ENCODE measurements at regions not wholly inside any gene's neighbourhood (a gene's known extent, or its start where the extent isn't known, plus 50 kb on each side); places are given as distances from the start of the nearest gene placed in this dataset.

DNA sequence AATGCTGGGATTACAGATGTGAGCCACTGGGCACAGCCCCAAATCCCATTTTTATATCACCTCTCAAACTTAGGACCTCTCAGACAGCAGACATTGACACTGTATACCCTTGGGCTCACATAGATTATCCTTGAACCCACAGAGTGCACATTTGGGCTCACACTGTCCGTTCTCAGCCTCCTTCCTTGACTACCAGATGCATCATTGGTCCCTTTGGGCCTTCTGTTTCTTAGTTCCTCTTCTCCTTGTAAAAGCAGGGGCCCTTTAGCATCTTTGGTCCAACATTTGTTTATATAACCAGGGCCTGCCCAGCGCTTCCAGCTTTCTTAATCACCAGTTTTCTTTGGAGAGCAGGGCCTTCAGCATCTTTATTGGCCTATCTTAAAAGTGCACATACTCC lies 126.2 kb downstream of the SEC61B start:
- Histone ChIP-seq H2BK20ac (ENCODE audit: low read length) (no peak overlapping the region), H3K79me2 (ENCODE audit: control insufficient read depth in 1 of 2, insufficient read depth in 2 of 2, low read length in 2 of 2) (no peaks in the 10 kb centered on the region)
- CTCF ChIA-PET (ENCODE audit: partially characterized antibody) = interaction anchor here (1.0 to 2.5 kb wide), 3 partner anchors 8 to 384 kb away, joined by 3 to 9 read pairs (median 4); no protein-coding TSS in a partner anchor
- no peak for TF ChIP-seq POU5F1 (IDR thresholded peaks at IDR 0.05; ENCODE audit: low read depth, low read length)
- TF ChIP-seq GABPA (IDR thresholded peaks at IDR 0.05; ENCODE audit: borderline replicate concordance, insufficient read depth, low read length) = no peak
- TF ChIP-seq, protein P1, sequence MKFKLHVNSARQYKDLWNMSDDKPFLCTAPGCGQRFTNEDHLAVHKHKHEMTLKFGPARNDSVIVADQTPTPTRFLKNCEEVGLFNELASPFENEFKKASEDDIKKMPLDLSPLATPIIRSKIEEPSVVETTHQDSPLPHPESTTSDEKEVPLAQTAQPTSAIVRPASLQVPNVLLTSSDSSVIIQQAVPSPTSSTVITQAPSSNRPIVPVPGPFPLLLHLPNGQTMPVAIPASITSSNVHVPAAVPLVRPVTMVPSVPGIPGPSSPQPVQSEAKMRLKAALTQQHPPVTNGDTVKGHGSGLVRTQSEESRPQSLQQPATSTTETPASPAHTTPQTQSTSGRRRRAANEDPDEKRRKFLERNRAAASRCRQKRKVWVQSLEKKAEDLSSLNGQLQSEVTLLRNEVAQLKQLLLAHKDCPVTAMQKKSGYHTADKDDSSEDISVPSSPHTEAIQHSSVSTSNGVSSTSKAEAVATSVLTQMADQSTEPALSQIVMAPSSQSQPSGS (IDR thresholded peaks at IDR 0.05; ENCODE audit: low read length) = no peak
- no peak for TF ChIP-seq SP2 (IDR thresholded peaks at IDR 0.05; ENCODE audit: low read length)
- TF ChIP-seq YY1 (IDR thresholded peaks at IDR 0.05; ENCODE audit: low read depth, low read length) = no peak
- TF ChIP-seq CEBPB (IDR thresholded peaks at IDR 0.05; ENCODE audit: low read depth, low read length) = no peak
- no peak for TF ChIP-seq HDAC2 (IDR thresholded peaks at IDR 0.05; ENCODE audit: borderline replicate concordance in 1 of 2, low read depth in 2 of 2, low read length in 2 of 2)
- no peak for TF ChIP-seq CTBP2 (IDR thresholded peaks at IDR 0.05; ENCODE audit: borderline replicate concordance, insufficient read depth, insufficient read length, low read length)
- TF ChIP-seq BRCA1 (IDR thresholded peaks at IDR 0.05; ENCODE audit: low read depth, low read length) = no peak
- TF ChIP-seq NRF1 (IDR thresholded peaks at IDR 0.05; ENCODE audit: low read depth, low read length) = no peak
- TF ChIP-seq EZH2 (IDR thresholded peaks at IDR 0.05; ENCODE audit: low read depth, low read length, severe bottlenecking) = no peak
- TF ChIP-seq, protein P2, sequence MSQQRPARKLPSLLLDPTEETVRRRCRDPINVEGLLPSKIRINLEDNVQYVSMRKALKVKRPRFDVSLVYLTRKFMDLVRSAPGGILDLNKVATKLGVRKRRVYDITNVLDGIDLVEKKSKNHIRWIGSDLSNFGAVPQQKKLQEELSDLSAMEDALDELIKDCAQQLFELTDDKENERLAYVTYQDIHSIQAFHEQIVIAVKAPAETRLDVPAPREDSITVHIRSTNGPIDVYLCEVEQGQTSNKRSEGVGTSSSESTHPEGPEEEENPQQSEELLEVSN (IDR thresholded peaks at IDR 0.05) = no peak

More for the DNA sequence above, 126.2 kb downstream of the SEC61B start:
- 94% methylated on average over 2 of the region's 2 CpGs; no CpG with 5 or more reads in 1 of the 2 experiments for WGBS, 2 experiments (ENCODE audit: extremely low coverage in 1 of 2, insufficient coverage in 1 of 2, insufficient read length in 1 of 2, insufficient replicate concordance in 2 of 2, low coverage in 1 of 2, low lambda C conversion rate in 2 of 2, missing lambda C conversion rate in 1 of 2)
- Histone ChIP-seq H3K18ac (ENCODE audit: extremely low read depth, low read length) (no peak overlapping the region), H3K4ac (replicated peaks; ENCODE audit: insufficient read length, low read depth, low read length) (no peak overlapping the region), H3K9me3 (ENCODE audit: insufficient read depth in 2 of 2, low read depth in 1 of 2, low read length in 1 of 2) (no peaks in the 10 kb centered on the region), H3K4me2 (ENCODE audit: insufficient read depth in 1 of 2, low read depth in 2 of 2, low read length in 2 of 2) (no peak overlapping the region), H3K4me1 (replicated peaks in 1 of 4; ENCODE audit: control insufficient read depth in 3 of 4, insufficient read depth in 4 of 4, low read length in 3 of 4) (no peaks in the 10 kb centered on the region), H2BK5ac (ENCODE audit: low read depth, low read length) (no peak overlapping the region), H2AFZ (ENCODE audit: low read length) (no peak overlapping the region), H3K79me1 (ENCODE audit: low read depth, low read length) (no peaks in the 10 kb centered on the region), H3K27me3 (replicated peaks in 1 of 4; ENCODE audit: control insufficient read depth in 3 of 4, extremely low read depth in 1 of 4, insufficient read depth in 3 of 4, low read length in 3 of 4) (no peaks in the 10 kb centered on the region), H4K91ac (replicated peaks; ENCODE audit: insufficient read length, low read length) (no peak overlapping the region), H3K23me2 (ENCODE audit: low read depth, low read length) (no peaks in the 10 kb centered on the region), H4K5ac (ENCODE audit: insufficient read length, low read depth, low read length) (no peak overlapping the region), H3K36me3 (ENCODE audit: control insufficient read depth in 2 of 4, insufficient read depth in 4 of 4, low read length in 3 of 4) (no peaks in the 10 kb centered on the region), H2BK12ac (ENCODE audit: low read depth, low read length) (no peak overlapping the region), H3K27ac (ENCODE audit: low read depth, low read length) (no peak overlapping the region), H2BK15ac (ENCODE audit: low read length) (no peak overlapping the region), H3K4me3 (ENCODE audit: extremely low read depth in 1 of 4, insufficient read depth in 2 of 4, low read depth in 3 of 4, low read length in 4 of 4) (no peak overlapping the region), H3K23ac (ENCODE audit: insufficient read length) (no peak overlapping the region), H3K9ac (replicated peaks in 1 of 4; ENCODE audit: extremely low read depth in 1 of 4, low read depth in 3 of 4, low read length in 3 of 4) (no peak overlapping the region), H3K14ac (ENCODE audit: insufficient read length) (no peak overlapping the region), H2BK120ac (replicated peaks; ENCODE audit: low read depth, low read length) (no peak overlapping the region), H2AK5ac (ENCODE audit: low read depth, low read length) (no peak overlapping the region), H3K56ac (replicated peaks; ENCODE audit: insufficient read length, low read depth, low read length) (no peak overlapping the region), H4K20me1 (replicated peaks in 1 of 2; ENCODE audit: control insufficient read depth in 1 of 2, insufficient read depth in 2 of 2, low read length in 2 of 2) (no peaks in the 10 kb centered on the region), H4K8ac (ENCODE audit: extremely low read depth, insufficient read depth, low read length) (no peak overlapping the region)
- POLR2A ChIA-PET (ENCODE audit: partially characterized antibody) = no interaction called here
- DNase-seq (ENCODE audit: low read depth in 1 of 2, low spot score in 2 of 2) (no peak), FAIRE-seq (no peak)
